RWPE2 (cell line): ENCODE measurements at regions not wholly inside any gene's neighbourhood (a gene's known extent, or its start where the extent isn't known, plus 50 kb on each side); places are given as distances from the start of the nearest gene placed in this dataset.

Experiments used
- ATAC-seq: fragments of 200-7000 bp; cut with Tn5 transposase; 3 replicates; pipeline ENCODE4 v1.9.1; 2021; ENCODE audit warnings: low read depth
- DNase-seq: peaks from one replicate; pipeline ENCODE4 v3.0.0-alpha.2; 2020; ENCODE audit warnings: low spot score
- H3K27ac ChIP-seq: fragments of 450-650 bp; 2 replicates; pipeline ENCODE4 v1.5.1; 2017; ENCODE audit warnings: mild to moderate bottlenecking; ENCODE audit not compliant: poor library complexity, severe bottlenecking
- H3K27me3 ChIP-seq: fragments of 250-450 bp; sonication (Bioruptor Pico); 2 replicates; pipeline ENCODE4 v1.5.1; 2021; ENCODE audit warnings: mild to moderate bottlenecking, moderate library complexity; ENCODE audit not compliant: insufficient read depth, poor library complexity, severe bottlenecking
- H3K36me3 ChIP-seq: fragments of 250-450 bp; sonication (Bioruptor Pico); 2 replicates; pipeline ENCODE4 v1.5.1; 2020; ENCODE audit warnings: low read depth, mild to moderate bottlenecking, moderate library complexity
- H3K4me1 ChIP-seq: fragments of 250-450 bp; sonication (Bioruptor Pico); 2 replicates; pipeline ENCODE4 v1.5.1; 2021; ENCODE audit warnings: mild to moderate bottlenecking, moderate library complexity; ENCODE audit not compliant: insufficient read depth, poor library complexity, severe bottlenecking
- H3K4me3 ChIP-seq: fragments of 250-450 bp; sonication (Bioruptor Pico); 2 replicates; pipeline ENCODE4 v1.5.1; 2021; ENCODE audit warnings: mild to moderate bottlenecking, moderate library complexity; ENCODE audit not compliant: severe bottlenecking
- H3K9me3 ChIP-seq: fragments of 250-450 bp; sonication (Bioruptor Pico); 2 replicates; pipeline ENCODE4 v1.5.1; 2021; ENCODE audit warnings: mild to moderate bottlenecking, moderate library complexity; ENCODE audit not compliant: severe bottlenecking
- CTCF ChIP-seq: fragments of 450-650 bp; IDR thresholded peaks from one replicate; pipeline ENCODE4 v1.5.1; 2017; ENCODE audit warnings: mild to moderate bottlenecking, moderate library complexity; ENCODE audit not compliant: poor library complexity, severe bottlenecking

GRCh38 chr5:136772491-136772890 is 407.1 kb upstream of the TRPC7 start:
- H3K36me3 ChIP-seq: no peaks in the 10 kb centered on the region
- ATAC-seq (no peak), DNase-seq (no peak)
- H3K9me3 ChIP-seq: no peaks in the 10 kb centered on the region
- peaks cover 7% of the 10 kb centered on the region for H3K27me3 ChIP-seq
- no peak overlapping the region for H3K27ac ChIP-seq
- H3K4me3 ChIP-seq: no peak overlapping the region
- no peak for TF ChIP-seq CTCF
- H3K4me1 ChIP-seq: no peaks in the 10 kb centered on the region

GRCh38 chr5:136769900-136770684 is 404.7 kb upstream of the TRPC7 start:
- peak; percentile 68 for DNase-seq
- Histone ChIP-seq H3K4me3 (no peak overlapping the region), H3K4me1 (no peaks in the 10 kb centered on the region), H3K36me3 (no peaks in the 10 kb centered on the region), H3K9me3 (no peaks in the 10 kb centered on the region), H3K27ac (no peak overlapping the region), H3K27me3 (peaks cover 7% of the 10 kb centered on the region)
- ATAC-seq: peak; percentile 80
- peak; percentile 95 for TF ChIP-seq CTCF

- no peaks in the 10 kb centered on the region for H3K36me3 ChIP-seq
- H3K27ac ChIP-seq: no peak overlapping the region
- DNase-seq (no peak), ATAC-seq (peak; percentile 13; the same call in 1 of the 3 replicates)
- no peak overlapping the region for H3K4me3 ChIP-seq
- H3K27me3 ChIP-seq: peaks cover 7% of the 10 kb centered on the region
- H3K9me3 ChIP-seq: no peaks in the 10 kb centered on the region
- H3K4me1 ChIP-seq: no peaks in the 10 kb centered on the region
- no peak for TF ChIP-seq CTCF
These were observed 403.7 kb upstream of the TRPC7 start for GRCh38 chr5:136769093-136769492.

- ATAC-seq (no peak), DNase-seq (no peak)
- Histone ChIP-seq H3K27me3 (peaks cover 4% of the 10 kb centered on the region), H3K9me3 (no peaks in the 10 kb centered on the region), H3K4me3 (no peak overlapping the region), H3K27ac (no peak overlapping the region), H3K36me3 (no peaks in the 10 kb centered on the region), H3K4me1 (no peaks in the 10 kb centered on the region)
- no peak for TF ChIP-seq CTCF
These were observed 403.1 kb upstream of the TRPC7 start for GRCh38 chr5:136768457-136768856.

- Histone ChIP-seq H3K27ac (no peak overlapping the region), H3K9me3 (no peaks in the 10 kb centered on the region), H3K4me1 (no peaks in the 10 kb centered on the region), H3K36me3 (no peaks in the 10 kb centered on the region), H3K4me3 (no peak overlapping the region), H3K27me3 (no peaks in the 10 kb centered on the region)
- no peak for TF ChIP-seq CTCF
- DNase-seq (no peak), ATAC-seq (peak; percentile 32; the same call in 1 of the 3 replicates)
These were observed 401.1 kb upstream of the TRPC7 start for GRCh38 chr5:136766456-136766855.
